HEK293 (cell line): ENCODE measurements at regions not wholly inside any gene's neighbourhood (a gene's known extent, or its start where the extent isn't known, plus 50 kb on each side); places are given as distances from the start of the nearest gene placed in this dataset.

Experiments used
- CTCF ChIA-PET: fragments of 350-600 bp; formaldehyde crosslinking; extraction: SDS; loops from one replicate; lab custom pipeline; 2021; ENCODE audit warnings: antibody characterized with exemption; lab: Yijun Ruan, JAX
- POLR2A ChIA-PET: fragments of 300-600 bp; formaldehyde crosslinking; extraction: SDS; loops from one replicate; lab custom pipeline; 2020; ENCODE audit warnings: antibody characterized with exemption, inconsistent platforms; lab: Yijun Ruan, JAX
- H3K27ac ChIP-seq: fragments of 200-500 bp; sonication (Bioruptor generic); 2 replicates; pipeline ENCODE4 v1.5.1; 2014; ENCODE audit warnings: low read depth, low read length, control low read depth, inconsistent platforms; ENCODE audit errors: extremely low read depth
- H3K36me3 ChIP-seq, 2 experiments: fragments of 200-500 bp in 1 of 2; sonication (Bioruptor generic) in 1 of 2; 1 replicate in 1 of 2; 2 replicates in 1 of 2; pipeline ENCODE4 v1.5.1; 2014 to 2017; ENCODE audit warnings: inconsistent platforms in 2 of 2, low read length in 2 of 2; ENCODE audit not compliant: control insufficient read depth in 2 of 2, insufficient read depth in 1 of 2
- H3K4me1 ChIP-seq: fragments of 200-500 bp; sonication (Bioruptor generic); 2 replicates; pipeline ENCODE4 v1.5.1; 2014; ENCODE audit warnings: mild to moderate bottlenecking, low read length, inconsistent platforms; ENCODE audit not compliant: control insufficient read depth, insufficient read depth
- H3K4me3 ChIP-seq: 2 replicates; pipeline ENCODE4 v1.5.1; 2011; ENCODE audit warnings: low read depth, mild to moderate bottlenecking, control low read depth, low read length, moderate library complexity
- H3K9me3 ChIP-seq: fragments of 200-500 bp; sonication (Bioruptor generic); 2 replicates; pipeline ENCODE4 v1.5.1; 2014; ENCODE audit warnings: low read depth, low read length, inconsistent platforms; ENCODE audit not compliant: control insufficient read depth, insufficient read depth
- ELK4 ChIP-seq: IDR thresholded peaks from 2 replicates; pipeline ENCODE4 v1.6.1; 2011; ENCODE audit warnings: mild to moderate bottlenecking, low read depth, low read length, borderline replicate concordance
- GFI1B ChIP-seq: fragments of 450-650 bp; formaldehyde crosslinking; IDR thresholded peaks from 2 replicates; pipeline ENCODE4 v1.5.1; 2016; ENCODE audit warnings: missing biosample characterization, missing genetic modification characterization
- INSM2 ChIP-seq: fragments of 450-650 bp; formaldehyde crosslinking; IDR thresholded peaks from 2 replicates; pipeline ENCODE4 v1.5.1; 2016; ENCODE audit warnings: missing biosample characterization, missing genetic modification characterization
- KLF1 ChIP-seq: fragments of 450-650 bp; formaldehyde crosslinking; IDR thresholded peaks from 2 replicates; pipeline ENCODE4 v1.5.1; 2016; ENCODE audit warnings: missing biosample characterization, missing genetic modification characterization
- PRDM1 ChIP-seq: fragments of 450-650 bp; formaldehyde crosslinking; IDR thresholded peaks from 2 replicates; pipeline ENCODE4; 2016; ENCODE audit warnings: missing biosample characterization, missing genetic modification characterization
- RBAK ChIP-seq: fragments of 450-650 bp; formaldehyde crosslinking; IDR thresholded peaks from 2 replicates; pipeline ENCODE4 v1.5.1; 2016; ENCODE audit warnings: missing biosample characterization, missing genetic modification characterization
- SP3 ChIP-seq: fragments of 450-650 bp; formaldehyde crosslinking; IDR thresholded peaks from 2 replicates; pipeline ENCODE4 v1.5.1; 2016; ENCODE audit warnings: missing biosample characterization, missing genetic modification characterization
- WT1 ChIP-seq: fragments of 450-650 bp; formaldehyde crosslinking; IDR thresholded peaks from 2 replicates; pipeline ENCODE4 v1.5.1; 2016; ENCODE audit warnings: missing biosample characterization, missing genetic modification characterization
- ZBTB6 ChIP-seq: fragments of 450-650 bp; formaldehyde crosslinking; IDR thresholded peaks from 2 replicates; pipeline ENCODE4 v1.5.1; 2017; ENCODE audit warnings: missing biosample characterization, missing genetic modification characterization
- ZBTB8A ChIP-seq: fragments of 450-650 bp; formaldehyde crosslinking; IDR thresholded peaks from 2 replicates; pipeline ENCODE4 v1.5.1; 2016; ENCODE audit warnings: missing biosample characterization, missing genetic modification characterization
- ZNF157 ChIP-seq: fragments of 450-650 bp; formaldehyde crosslinking; IDR thresholded peaks from 2 replicates; pipeline ENCODE4 v1.5.1; 2016; ENCODE audit warnings: missing biosample characterization, missing genetic modification characterization
- ZNF169 ChIP-seq: fragments of 450-650 bp; formaldehyde crosslinking; IDR thresholded peaks from 2 replicates; pipeline ENCODE4 v1.5.1; 2016; ENCODE audit warnings: missing biosample characterization, missing genetic modification characterization
- ZNF24 ChIP-seq: fragments of 450-650 bp; formaldehyde crosslinking; IDR thresholded peaks from 2 replicates; pipeline ENCODE4 v1.5.1; 2016; ENCODE audit warnings: missing biosample characterization, missing genetic modification characterization
- ZNF366 ChIP-seq: fragments of 450-650 bp; formaldehyde crosslinking; conservative IDR thresholded peaks from 2 replicates; pipeline ENCODE4 v1.5.1; 2016; ENCODE audit warnings: missing biosample characterization, missing genetic modification characterization
- ZNF426 ChIP-seq: fragments of 450-650 bp; formaldehyde crosslinking; IDR thresholded peaks from 2 replicates; pipeline ENCODE4 v1.5.1; 2017; ENCODE audit warnings: missing biosample characterization, missing genetic modification characterization, mild to moderate bottlenecking, inconsistent platforms, moderate library complexity
- ZNF449 ChIP-seq: fragments of 450-650 bp; formaldehyde crosslinking; IDR thresholded peaks from 2 replicates; pipeline ENCODE4 v1.5.1; 2017; ENCODE audit warnings: missing biosample characterization, mild to moderate bottlenecking, missing genetic modification characterization, moderate library complexity
- ZNF555 ChIP-seq: fragments of 450-650 bp; formaldehyde crosslinking; conservative IDR thresholded peaks from 2 replicates; pipeline ENCODE4 v1.5.1; 2017; ENCODE audit warnings: missing biosample characterization, mild to moderate bottlenecking, missing genetic modification characterization, inconsistent platforms
- ZNF626 ChIP-seq: fragments of 450-650 bp; sonication (Bioruptor Pico); formaldehyde crosslinking; IDR thresholded peaks from 2 replicates; pipeline ENCODE4 v1.5.1; 2018; ENCODE audit warnings: missing biosample characterization, missing genetic modification characterization, inconsistent platforms
- ZNF658 ChIP-seq: fragments of 450-650 bp; formaldehyde crosslinking; IDR thresholded peaks from 2 replicates; pipeline ENCODE4; 2016; ENCODE audit warnings: missing biosample characterization, missing genetic modification characterization
- ZNF792 ChIP-seq: fragments of 450-650 bp; formaldehyde crosslinking; IDR thresholded peaks from 2 replicates; pipeline ENCODE4 v1.5.1; 2016; ENCODE audit warnings: missing biosample characterization, missing genetic modification characterization
- ZNF843 ChIP-seq: fragments of 450-650 bp; formaldehyde crosslinking; IDR thresholded peaks from 2 replicates; pipeline ENCODE4 v1.5.1; 2016; ENCODE audit warnings: missing biosample characterization, missing genetic modification characterization

GRCh38 chr12:131279281-131279921, 325.7 kb downstream of the ADGRD1 start:
- Histone ChIP-seq H3K9me3 (no peaks in the 10 kb centered on the region), H3K36me3 (no peaks in the 10 kb centered on the region), H3K4me3 (no peak overlapping the region), H3K27ac (no peak overlapping the region), H3K4me1 (no peaks in the 10 kb centered on the region)
- no peak for TF ChIP-seq ZNF792 (tag by site-specific recombination)
- no peak for TF ChIP-seq GFI1B (tag by site-specific recombination)
- TF ChIP-seq ZNF157, result no peak
- TF ChIP-seq ZNF555, result no peak
- no peak for TF ChIP-seq ZNF169
- TF ChIP-seq ZNF843, result no peak
- TF ChIP-seq ELK4, result no peak
- ChIA-PET CTCF (no interaction called here), POLR2A (no interaction called here)

- H3K36me3 ChIP-seq, result no peaks in the 10 kb centered on the region
- no peak overlapping the region for H3K4me3 ChIP-seq
- POLR2A ChIA-PET, result no interaction called here
- H3K9me3 ChIP-seq, result no peaks in the 10 kb centered on the region
- CTCF ChIA-PET, result interaction anchor here (0.6 kb wide), 1 partner anchor 400 kb away, joined by 3 read pairs; no protein-coding TSS in a partner anchor
- H3K4me1 ChIP-seq, result no peaks in the 10 kb centered on the region
- no peak overlapping the region for H3K27ac ChIP-seq
- no peak for TF ChIP-seq ZBTB6 (tag by site-specific recombination)
- no peak for TF ChIP-seq PRDM1 (tag by site-specific recombination)
- TF ChIP-seq ZNF366 (tag by site-specific recombination), result no peak
- TF ChIP-seq ZNF24 (tag by site-specific recombination), result no peak
- TF ChIP-seq ZNF449, result no peak
- no peak for TF ChIP-seq SP3 (tag by site-specific recombination)
- TF ChIP-seq ZNF626, result no peak
- TF ChIP-seq WT1 (tag by site-specific recombination), result no peak
- no peak for TF ChIP-seq ZBTB8A
- TF ChIP-seq RBAK, result no peak
- TF ChIP-seq INSM2 (tag by site-specific recombination), result no peak
- no peak for TF ChIP-seq KLF1 (tag by site-specific recombination)
- TF ChIP-seq ZNF426 (tag by site-specific recombination), result no peak
- TF ChIP-seq ZNF658 (tag by site-specific recombination), result no peak
These were observed 326.7 kb downstream of the ADGRD1 start for GRCh38 chr12:131280426-131280825.
